ENCODE measurements at regions not wholly inside any gene's neighbourhood (a gene's known extent, or its start where the extent isn't known, plus 50 kb on each side); places are given as distances from the start of the nearest gene placed in this dataset.
"Not testable (repeated sequence)": the region's sequence is repeated elsewhere in the genome, so short reads cannot be mapped to it uniquely, and the experiment has no call there.

- DNase-seq = peak; percentile 96 to 99
These were observed 119.6 kb downstream of the ASB7 start for GRCh38 chr15:100721758-100722550.

DNA sequence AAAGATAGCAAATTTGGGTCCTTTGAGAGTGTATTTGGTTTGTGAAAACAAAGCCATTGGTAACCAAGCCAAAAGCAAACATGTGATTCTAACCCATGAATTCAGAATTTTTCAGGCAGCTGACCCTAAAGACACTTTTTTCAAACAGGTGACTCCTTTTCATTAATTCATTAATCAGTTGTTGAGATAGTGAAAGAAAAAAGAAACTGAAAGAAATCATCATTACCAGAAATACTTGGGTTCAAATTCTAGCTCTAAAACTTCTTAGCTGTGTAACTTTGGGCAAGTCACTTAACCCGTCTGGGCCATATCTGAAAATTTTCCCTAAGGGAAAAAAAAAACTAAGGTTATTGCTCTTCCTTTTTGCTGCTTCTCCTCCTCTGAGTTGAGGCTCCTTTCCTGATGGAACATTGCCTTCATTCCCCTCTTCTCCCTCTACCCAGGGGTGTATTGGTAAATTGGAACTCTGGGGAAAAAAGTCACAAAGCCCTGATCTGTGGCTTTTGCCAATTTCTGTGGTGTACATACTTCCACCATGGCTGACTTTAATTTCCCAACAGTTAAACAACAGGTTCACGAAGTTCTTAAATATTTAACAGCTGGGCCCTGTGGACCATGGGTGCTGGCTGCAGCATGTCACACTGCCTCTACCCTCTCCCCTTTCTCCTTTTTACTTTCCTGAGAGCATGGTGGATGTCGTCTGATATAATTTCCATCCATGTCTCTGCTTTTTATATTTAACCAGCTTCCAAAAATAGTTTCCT, 120.3 kb downstream of the ASB7 start:
- no peak for DNase-seq

- no peak for DNase-seq
These were observed 121.0 kb downstream of the ASB7 start for GRCh38 chr15:100723315-100723801.

DNA sequence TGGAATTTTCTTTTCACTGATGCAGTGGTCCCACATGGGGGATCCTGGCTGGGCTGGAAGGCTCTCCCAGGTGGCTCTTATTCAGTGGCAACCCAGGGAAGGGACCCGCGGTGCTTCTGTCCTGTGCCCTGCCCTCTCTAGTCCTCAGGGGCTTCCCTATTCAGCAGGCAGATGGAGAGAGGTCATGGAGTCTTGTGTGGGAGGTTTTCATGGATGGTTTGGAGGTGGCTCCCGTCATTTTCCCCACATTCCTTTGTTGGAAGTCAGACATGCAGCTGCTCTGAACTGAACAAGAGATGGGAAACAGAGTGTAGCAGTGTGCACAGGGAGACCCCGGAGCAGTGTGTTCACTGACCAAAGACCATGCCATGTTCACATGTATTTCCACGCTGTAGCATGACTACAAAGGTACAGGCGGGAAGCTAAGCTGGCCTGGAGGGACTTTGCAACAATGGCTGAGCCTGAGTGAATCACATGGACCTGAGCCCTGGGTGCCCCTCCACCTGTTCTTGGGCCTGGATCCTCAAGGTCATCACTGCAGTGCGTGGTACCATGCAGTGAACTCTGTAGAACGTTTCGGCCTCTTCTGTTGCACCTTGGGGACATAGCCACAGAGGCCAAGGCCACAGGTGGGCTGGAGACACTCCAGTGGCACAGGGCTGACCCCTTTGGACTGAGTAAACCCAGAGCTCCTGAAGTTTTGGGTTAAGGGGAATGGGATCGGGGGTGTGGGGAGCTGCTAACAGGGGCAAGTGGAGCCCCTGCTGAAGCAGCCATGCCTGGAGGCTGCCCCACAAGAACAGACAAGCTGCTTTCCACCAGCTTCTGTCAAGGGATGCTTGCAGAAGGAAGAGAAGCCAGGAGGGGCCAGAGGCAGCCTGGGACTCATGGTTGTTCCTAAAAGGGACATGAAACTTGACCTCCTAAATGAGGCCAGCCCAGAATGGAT, 123.0 kb downstream of the ASB7 start:
- peak in 1 of 2 experiments; percentile 9 for DNase-seq

- DNase-seq = no peak
These were observed 123.7 kb downstream of the ASB7 start for GRCh38 chr15:100726070-100726420.

DNA sequence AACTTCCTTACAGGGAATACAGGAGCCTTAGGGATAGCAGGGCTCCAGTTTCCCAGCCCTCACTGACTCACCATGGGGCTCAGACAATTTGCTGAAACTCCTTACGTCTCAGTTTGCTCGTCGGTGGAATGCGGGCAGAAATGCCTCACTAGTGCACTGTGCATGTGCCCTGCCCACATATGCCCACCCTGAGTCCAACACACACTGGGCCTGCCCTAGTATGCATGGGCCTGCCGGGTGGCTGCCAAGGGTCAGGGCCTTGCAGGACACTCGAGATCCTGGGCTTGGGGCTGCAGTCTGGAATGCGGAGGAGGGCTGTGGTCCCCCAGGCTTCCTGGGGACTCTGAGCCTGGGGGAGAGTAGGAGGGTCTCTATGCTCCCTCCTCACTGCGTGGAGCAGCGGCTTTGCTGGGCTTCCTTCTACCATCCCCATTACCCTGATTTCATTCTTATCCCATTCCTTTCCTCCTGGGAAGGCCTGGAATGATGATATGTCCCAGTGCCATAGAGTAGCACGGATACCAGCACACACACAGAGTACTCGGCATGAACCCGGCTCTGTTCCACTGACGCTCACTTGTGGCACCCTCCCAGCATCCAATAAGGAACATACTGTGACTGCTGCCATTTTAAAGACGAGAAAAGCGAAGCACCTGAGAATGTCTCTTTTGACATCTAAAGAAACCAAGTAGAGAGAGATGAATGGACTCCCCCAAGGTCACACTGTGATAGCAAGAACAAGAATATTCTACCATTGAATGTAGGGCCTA, 124.2 kb downstream of the ASB7 start:
- no peak for DNase-seq

DNA sequence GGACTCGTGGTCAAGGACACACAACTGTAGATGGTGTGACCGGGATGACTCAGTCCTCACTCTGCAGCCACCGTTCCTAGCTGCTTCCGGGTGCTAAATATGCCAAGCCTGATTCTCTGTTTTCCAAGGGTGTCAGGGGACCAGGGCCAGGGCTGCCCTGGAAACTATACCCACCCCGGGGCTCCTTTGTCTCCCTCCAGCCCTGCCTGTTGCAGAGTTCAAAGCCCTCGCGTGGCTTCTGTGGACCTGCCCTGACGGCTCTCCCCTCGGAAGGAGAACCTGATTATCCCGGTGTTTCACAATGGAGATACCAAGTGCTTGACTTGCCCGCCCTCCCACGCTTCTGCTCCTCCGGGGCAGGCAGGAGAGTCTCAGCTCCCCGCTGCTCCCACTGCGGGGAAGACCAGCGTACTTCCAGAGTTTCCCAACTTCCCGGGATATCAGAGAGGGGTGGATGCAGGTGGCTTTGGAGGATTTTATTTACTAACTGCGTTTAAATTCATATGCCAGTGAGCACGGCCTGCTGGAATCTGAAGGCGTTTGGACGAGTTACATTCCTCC, 125.0 kb downstream of the ASB7 start:
- no peak for DNase-seq

- DNase-seq = no peak
These were observed 126.2 kb downstream of the ASB7 start for GRCh38 chr15:100728371-100729201.

DNA sequence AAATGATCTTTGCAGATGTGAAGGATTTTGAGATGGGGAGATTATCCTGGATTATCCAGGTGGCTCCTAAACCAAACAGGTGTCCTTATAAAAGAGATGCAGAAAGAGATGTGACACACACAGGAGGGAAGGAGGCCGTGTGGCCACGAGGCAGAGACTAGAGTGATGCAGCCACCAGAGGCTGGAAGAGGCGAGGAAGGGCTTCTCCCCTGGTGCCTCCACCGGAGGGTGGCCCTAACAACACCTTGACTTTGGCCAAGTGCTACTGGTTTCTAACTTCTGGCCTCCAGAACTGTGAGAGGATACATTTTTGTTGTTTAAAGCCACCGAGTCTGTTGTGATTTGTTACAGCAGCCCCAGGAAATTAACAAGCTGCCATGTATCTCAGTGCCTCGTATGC, 127.1 kb downstream of the ASB7 start:
- no peak for DNase-seq

- no peak for DNase-seq
These were observed 127.7 kb downstream of the ASB7 start for GRCh38 chr15:100730129-100730528.

- DNase-seq = no peak
These were observed 128.4 kb downstream of the ASB7 start for GRCh38 chr15:100730655-100731266.

DNA sequence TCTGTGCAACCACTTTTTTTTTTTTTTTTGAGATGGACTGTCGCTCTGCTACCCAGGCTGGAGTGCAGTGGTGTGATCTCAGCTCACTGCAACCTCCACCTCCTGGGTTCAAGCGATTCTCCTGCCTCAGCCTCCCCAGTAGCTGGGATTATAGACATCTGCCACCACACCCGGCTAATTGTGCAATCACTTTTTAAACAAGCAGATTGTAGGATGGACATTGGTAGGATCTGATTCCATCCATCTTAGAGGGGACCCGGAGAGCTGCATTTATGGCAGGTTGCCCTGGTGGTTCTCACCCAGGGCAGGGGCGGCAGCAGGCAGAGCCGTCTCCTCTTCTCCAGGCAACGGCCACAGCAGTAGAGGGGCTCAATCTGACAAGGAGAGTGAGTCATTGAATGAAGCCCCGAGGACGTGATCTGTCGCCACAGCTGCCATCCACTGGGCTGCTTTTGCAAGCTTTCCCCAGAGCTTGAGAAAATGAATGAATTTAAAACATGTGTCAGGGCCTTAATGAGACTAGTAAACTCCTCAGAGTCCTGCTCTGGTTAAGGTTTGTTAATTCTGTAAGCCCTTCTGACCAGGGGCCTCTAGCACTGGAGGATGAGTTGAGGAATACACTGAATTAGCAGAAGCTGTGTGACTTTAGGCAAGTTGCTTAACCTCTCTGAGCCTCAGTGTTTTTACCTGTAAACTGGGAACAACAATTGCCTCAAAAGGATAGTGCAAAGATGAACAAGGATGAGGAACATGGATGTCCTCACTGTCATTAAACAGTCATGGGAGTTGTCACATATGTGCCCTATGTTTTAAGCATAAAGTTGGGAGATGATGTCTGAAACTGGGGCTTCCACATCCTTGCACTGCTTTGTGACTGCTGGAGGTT, 129.1 kb downstream of the ASB7 start:
- DNase-seq = no peak

- no peak for DNase-seq
These were observed 130.0 kb downstream of the ASB7 start for GRCh38 chr15:100732211-100733055.

DNA sequence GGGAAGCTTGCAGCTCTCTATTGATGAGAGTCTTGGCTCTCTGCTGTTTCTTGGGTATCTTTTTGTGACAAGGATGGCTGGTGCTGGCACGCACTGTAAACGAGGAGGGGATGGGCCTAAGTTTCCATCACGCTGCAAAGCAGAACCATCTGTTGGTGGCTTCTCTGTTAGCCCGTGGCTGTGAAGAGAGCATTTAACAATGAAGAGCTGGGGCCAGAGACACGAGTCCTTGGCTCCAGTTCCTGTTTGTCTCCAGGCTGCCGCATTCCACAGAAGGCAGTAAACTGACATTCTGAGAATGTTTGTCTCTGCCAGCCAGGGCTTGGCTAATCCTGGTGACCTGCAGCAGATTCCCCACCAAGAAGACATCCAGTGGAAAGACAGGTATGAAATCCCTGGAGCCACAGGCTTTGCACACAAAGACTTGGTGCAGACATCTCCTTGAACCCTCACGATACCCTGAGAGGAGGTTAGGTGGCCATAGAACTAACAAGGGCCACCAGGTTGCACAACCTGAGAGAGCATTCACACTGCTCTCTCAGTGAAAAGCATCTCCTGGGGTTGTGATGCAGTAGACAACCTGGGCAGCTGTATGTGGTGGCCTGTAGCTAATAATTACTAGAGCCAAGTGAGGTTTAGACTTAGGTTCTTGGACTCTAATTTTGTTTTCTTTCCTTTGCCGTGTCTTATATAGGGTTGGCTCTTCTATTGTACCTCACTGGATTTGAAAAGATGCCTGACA, 130.9 kb downstream of the ASB7 start:
- no peak for DNase-seq

DNA sequence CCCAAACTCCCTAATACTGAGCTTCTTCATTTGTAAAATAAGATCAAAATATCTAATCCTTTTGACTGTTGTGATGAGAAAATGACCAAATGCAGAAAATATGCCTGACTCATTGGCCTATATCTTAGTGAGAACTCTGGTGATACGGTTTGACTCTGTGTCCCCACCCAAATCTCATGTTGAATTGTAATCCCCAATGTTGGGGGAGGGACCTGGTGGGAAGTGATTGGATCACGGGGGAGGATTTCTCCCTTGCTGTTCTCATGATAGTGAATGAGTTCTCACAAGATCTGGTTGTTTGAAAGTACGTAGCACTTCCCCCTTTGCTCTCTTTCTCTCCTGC, 131.4 kb downstream of the ASB7 start:
- not testable (repeated sequence) for DNase-seq

GRCh38 chr15:100734586-100734985, 132.2 kb downstream of the ASB7 start:
- no peak for DNase-seq

DNA sequence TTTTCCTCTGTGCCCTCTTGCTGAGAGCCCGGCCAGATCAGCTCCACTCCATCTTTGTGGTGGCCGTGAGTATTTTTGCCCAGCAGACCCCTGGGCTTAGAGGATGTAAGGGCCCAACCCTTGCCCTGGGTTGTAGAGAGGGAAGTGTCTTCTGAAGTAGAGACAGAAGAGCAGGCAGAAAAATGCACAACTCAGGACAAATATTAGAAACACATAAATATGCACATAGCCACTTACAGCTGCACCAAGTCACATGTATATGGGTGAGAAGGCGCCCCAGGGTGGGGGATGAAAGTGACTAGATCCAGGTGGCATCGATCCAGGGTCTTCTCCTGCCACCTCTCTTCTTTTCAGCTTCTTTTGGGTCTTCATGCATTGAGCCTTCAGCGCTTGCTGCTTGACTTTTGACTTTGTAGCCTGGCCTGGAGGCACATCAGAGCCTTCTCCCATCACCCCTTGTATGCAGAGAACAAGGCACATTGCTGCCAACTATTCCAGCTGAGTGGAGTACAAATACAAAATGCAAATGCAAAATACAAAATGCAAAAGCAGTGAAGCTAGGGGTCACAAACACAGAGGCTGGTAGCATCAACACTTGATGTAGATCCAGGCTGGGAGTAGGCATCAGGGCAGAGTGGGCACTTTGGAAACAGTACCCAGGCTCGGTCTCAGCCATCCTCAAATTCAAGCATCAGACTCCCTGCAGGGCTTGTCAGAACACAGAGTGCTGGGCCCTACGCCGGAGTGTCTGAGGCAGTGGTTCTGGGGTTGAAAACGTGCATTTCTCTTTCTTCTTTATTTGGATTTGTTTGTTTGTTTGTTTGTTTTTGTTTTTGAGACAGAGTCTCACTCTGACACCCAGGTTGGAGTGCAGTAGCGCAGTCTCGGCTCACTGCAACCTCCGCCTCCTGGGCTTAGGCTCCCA, 133.0 kb downstream of the ASB7 start:
- DNase-seq = no peak

Data from SW 1271 (cell line).